WTC11 (cell line): ENCODE measurements at regions not wholly inside any gene's neighbourhood (a gene's known extent, or its start where the extent isn't known, plus 50 kb on each side); places are given as distances from the start of the nearest gene placed in this dataset.
A peak's percentile ranks its signal among the peaks of the same experiment; 100 is the strongest.

Source experiments
- ATAC-seq: fragments of 200-7000 bp; cut with Tn5 transposase; 2 replicates; pipeline ENCODE4 v1.10.0; 2021; ENCODE audit warnings: mild to moderate bottlenecking, moderate library complexity
- CTCF ChIA-PET: fragments of 300-600 bp; sonication (Branson Sonifier 250); formaldehyde crosslinking; loops from one replicate; lab custom pipeline; 2021; ENCODE audit warnings: antibody characterized with exemption; lab: Charles Lee
- POLR2A ChIA-PET: fragments of 350-600 bp; sonication (Branson Sonifier 250); formaldehyde crosslinking; loops from one replicate; lab custom pipeline; 2021; ENCODE audit warnings: antibody characterized with exemption; lab: Charles Lee
- DNase-seq: peaks from one replicate; pipeline ENCODE4 v3.0.0; 2021; ENCODE audit warnings: low spot score
- H3K27ac Mint-ChIP-seq: 2 replicates; pipeline ENCODE4 v1.8.0; 2021; ENCODE audit warnings: mixed read lengths
- H3K27me3 Mint-ChIP-seq: 2 replicates; pipeline ENCODE4 v1.8.0; 2021; ENCODE audit warnings: low read depth, mild to moderate bottlenecking, moderate library complexity, mixed read lengths
- H3K36me3 Mint-ChIP-seq: 2 replicates; pipeline ENCODE4 v1.8.0; 2021; ENCODE audit warnings: mixed read lengths
- H3K4me1 Mint-ChIP-seq: 2 replicates; pipeline ENCODE4 v1.8.0; 2022; ENCODE audit warnings: mixed read lengths
- H3K4me3 Mint-ChIP-seq: 2 replicates; pipeline ENCODE4 v1.8.0; 2021; ENCODE audit warnings: mild to moderate bottlenecking, moderate library complexity, mixed read lengths
- H3K9me3 Mint-ChIP-seq: 2 replicates; pipeline ENCODE4 v1.8.0; 2021; ENCODE audit warnings: mixed read lengths
- ATF1 ChIP-seq: sonication (generic); formaldehyde crosslinking; IDR thresholded peaks from 2 replicates; pipeline ENCODE4 v1.8.1; 2023; ENCODE audit warnings: mild to moderate bottlenecking, moderate library complexity, missing genetic modification reagents
- CREB1 ChIP-seq: sonication (generic); formaldehyde crosslinking; IDR thresholded peaks from 2 replicates; pipeline ENCODE4 v1.8.0; 2023; ENCODE audit warnings: mild to moderate bottlenecking, missing genetic modification reagents
- CTCF ChIP-seq: fragments of 200-600 bp; IDR thresholded peaks from 2 replicates; pipeline ENCODE4 v1.8.0; 2022; ENCODE audit warnings: antibody characterized with exemption
- E2F1 ChIP-seq: sonication (generic); formaldehyde crosslinking; IDR thresholded peaks from 2 replicates; pipeline ENCODE4 v1.8.0; 2022; ENCODE audit warnings: mild to moderate bottlenecking, missing genetic modification reagents
- E2F5 ChIP-seq: sonication (generic); formaldehyde crosslinking; IDR thresholded peaks from 2 replicates; pipeline ENCODE4 v1.8.1; 2022; ENCODE audit warnings: mild to moderate bottlenecking, moderate library complexity, missing genetic modification reagents
- FOXJ3 ChIP-seq: sonication (generic); formaldehyde crosslinking; IDR thresholded peaks from 2 replicates; pipeline ENCODE4 v1.9.0; 2021; ENCODE audit warnings: missing genetic modification reagents, mild to moderate bottlenecking, borderline replicate concordance
- FOXK1 ChIP-seq: sonication (generic); formaldehyde crosslinking; IDR thresholded peaks from 2 replicates; pipeline ENCODE4 v1.8.0; 2022; ENCODE audit warnings: mild to moderate bottlenecking, moderate library complexity, missing genetic modification reagents
- GRHL2 ChIP-seq: fragments of 250-450 bp; sonication (Bioruptor Pico); IDR thresholded peaks from 2 replicates; pipeline ENCODE4 v1.8.0; 2022; ENCODE audit warnings: mild to moderate bottlenecking, moderate library complexity; ENCODE audit not compliant: insufficient replicate concordance, severe bottlenecking
- GTF2I ChIP-seq: fragments of 250-450 bp; sonication (Bioruptor Pico); conservative IDR thresholded peaks from 2 replicates; pipeline ENCODE4 v1.4.0; 2021; ENCODE audit warnings: mild to moderate bottlenecking
- HMGXB4 ChIP-seq: sonication (generic); formaldehyde crosslinking; IDR thresholded peaks from 2 replicates; pipeline ENCODE4 v1.8.1; 2023; ENCODE audit warnings: mild to moderate bottlenecking, moderate library complexity, missing genetic modification reagents
- IRF2 ChIP-seq: sonication (generic); formaldehyde crosslinking; IDR thresholded peaks from 2 replicates; pipeline ENCODE4 v1.8.0; 2022; ENCODE audit warnings: low read depth, missing genetic modification reagents, borderline replicate concordance
- JAZF1 ChIP-seq: fragments of 250-450 bp; sonication (Bioruptor Pico); IDR thresholded peaks from 2 replicates; pipeline ENCODE4 v1.9.0; 2021; ENCODE audit warnings: moderate library complexity, mild to moderate bottlenecking, inconsistent platforms
- RORB ChIP-seq: fragments of 250-450 bp; sonication (Bioruptor Pico); IDR thresholded peaks from 2 replicates; pipeline ENCODE4 v1.9.0; 2021; ENCODE audit warnings: mild to moderate bottlenecking
- TCF7 ChIP-seq: sonication (generic); formaldehyde crosslinking; IDR thresholded peaks from 2 replicates; pipeline ENCODE4 v1.8.0; 2022; ENCODE audit warnings: mild to moderate bottlenecking, low read depth, missing genetic modification reagents, moderate library complexity
- TEAD4 ChIP-seq: sonication (generic); formaldehyde crosslinking; IDR thresholded peaks from 2 replicates; pipeline ENCODE4 v1.8.0; 2022; ENCODE audit warnings: mild to moderate bottlenecking, missing genetic modification reagents
- USF1 ChIP-seq: sonication (generic); formaldehyde crosslinking; IDR thresholded peaks from 2 replicates; pipeline ENCODE4 v1.8.0; 2022; ENCODE audit warnings: mild to moderate bottlenecking, missing genetic modification reagents
- ZNF263 ChIP-seq: sonication (generic); formaldehyde crosslinking; IDR thresholded peaks from 2 replicates; pipeline ENCODE4 v1.8.1; 2022; ENCODE audit warnings: low read depth, mild to moderate bottlenecking, moderate library complexity, missing genetic modification reagents
- ZSCAN18 ChIP-seq: fragments of 250-450 bp; sonication (Bioruptor Pico); IDR thresholded peaks from 2 replicates; pipeline ENCODE4 v2.1.2; 2022; ENCODE audit warnings: mild to moderate bottlenecking, moderate library complexity

GRCh38 chr2:104708967-104709366, 144.9 kb upstream of the POU3F3 start:
- H3K9me3 Mint-ChIP-seq: peaks cover 5% of the 10 kb centered on the region
- POLR2A ChIA-PET: no interaction called here
- TF ChIP-seq FOXJ3 (CRISPR knock-in tag) (no peak), ATF1 (CRISPR knock-in tag) (no peak), GRHL2 (no peak), HMGXB4 (CRISPR knock-in tag) (no peak)
- no peaks in the 10 kb centered on the region for H3K27me3 Mint-ChIP-seq
- ATAC-seq (no peak), DNase-seq (no peak)
- H3K4me1 Mint-ChIP-seq: peaks cover 24% of the 10 kb centered on the region
- CTCF ChIA-PET: no interaction called here
- no peak overlapping the region for H3K27ac Mint-ChIP-seq
- no peaks in the 10 kb centered on the region for H3K36me3 Mint-ChIP-seq
- H3K4me3 Mint-ChIP-seq: no peak overlapping the region

GRCh38 chr2:104716061-104716460, 137.9 kb upstream of the POU3F3 start:
- no peak for DNase-seq
- TF ChIP-seq HMGXB4 (CRISPR knock-in tag) (no peak), ZNF263 (CRISPR knock-in tag) (no peak), USF1 (no peak), JAZF1 (CRISPR knock-in tag) (no peak), RORB (CRISPR knock-in tag) (no peak), TEAD4 (CRISPR knock-in tag) (no peak), E2F1 (CRISPR knock-in tag) (no peak), CREB1 (CRISPR knock-in tag) (no peak), FOXK1 (CRISPR knock-in tag) (no peak), GRHL2 (no peak)
- TF ChIP-seq, all 79 proteins: peak for 0
- Mint-ChIP-seq H3K4me1 (no peaks in the 10 kb centered on the region), H3K36me3 (no peaks in the 10 kb centered on the region), H3K27ac (no peak overlapping the region), H3K9me3 (peaks cover 5% of the 10 kb centered on the region), H3K27me3 (no peaks in the 10 kb centered on the region), H3K4me3 (no peak overlapping the region)
- POLR2A ChIA-PET: no interaction called here
- ATAC-seq: no peak
- CTCF ChIA-PET: no interaction called here

- Mint-ChIP-seq H3K9me3 (peaks cover 33% of the 10 kb centered on the region), H3K4me1 (no peaks in the 10 kb centered on the region), H3K4me3 (no peak overlapping the region), H3K36me3 (peaks cover 17% of the 10 kb centered on the region), H3K27me3 (no peaks in the 10 kb centered on the region), H3K27ac (no peak overlapping the region)
- peak; percentile 100 for ATAC-seq
- CTCF ChIA-PET: interaction anchor here (0.5 to 1.8 kb wide), 21 partner anchors 9 to 344 kb away, joined by 3 to 7 read pairs (median 4); no protein-coding TSS in a partner anchor
- POLR2A ChIA-PET: no interaction called here
- TF ChIP-seq E2F5 (CRISPR knock-in tag): no peak
- peak; percentile 66; the same call in 1 of the 2 replicates for TF ChIP-seq ZSCAN18 (CRISPR knock-in tag)
- no peak for TF ChIP-seq GTF2I (CRISPR knock-in tag)
- no peak for TF ChIP-seq TCF7
- peak; percentile 80 for TF ChIP-seq CTCF
- TF ChIP-seq IRF2 (CRISPR knock-in tag): no peak
- peak; percentile 79 for DNase-seq
Measured at GRCh38 chr2:104733226-104733943, 120.5 kb upstream of the POU3F3 start.
